ENCODE measurements at regions not wholly inside any gene's neighbourhood (a gene's known extent, or its start where the extent isn't known, plus 50 kb on each side); places are given as distances from the start of the nearest gene placed in this dataset.
"Not testable (repeated sequence)": the region's sequence is repeated elsewhere in the genome, so short reads cannot be mapped to it uniquely, and the experiment has no call there.

DNA sequence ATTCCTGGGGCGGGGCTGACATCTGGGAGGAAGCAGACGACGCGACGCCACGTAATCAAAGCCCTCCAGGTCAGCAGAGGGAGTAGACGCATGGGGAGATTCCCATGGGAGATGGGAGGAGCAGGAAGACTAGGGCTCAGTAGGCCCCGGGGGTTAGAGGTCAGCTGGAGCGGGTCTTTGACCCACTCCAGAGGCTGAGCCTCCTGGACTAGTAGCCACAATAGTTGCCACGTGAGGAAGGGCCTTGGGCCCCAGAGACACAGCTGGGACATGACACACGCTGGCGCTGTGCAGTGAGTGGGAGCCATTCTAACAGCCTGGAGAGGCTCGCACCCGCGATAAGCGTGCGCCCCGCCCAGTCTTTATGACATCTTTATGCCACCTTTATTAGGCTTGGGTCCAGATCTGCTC, 95.7 kb upstream of the AMZ2 start:
- TF ChIP-seq, protein P1, sequence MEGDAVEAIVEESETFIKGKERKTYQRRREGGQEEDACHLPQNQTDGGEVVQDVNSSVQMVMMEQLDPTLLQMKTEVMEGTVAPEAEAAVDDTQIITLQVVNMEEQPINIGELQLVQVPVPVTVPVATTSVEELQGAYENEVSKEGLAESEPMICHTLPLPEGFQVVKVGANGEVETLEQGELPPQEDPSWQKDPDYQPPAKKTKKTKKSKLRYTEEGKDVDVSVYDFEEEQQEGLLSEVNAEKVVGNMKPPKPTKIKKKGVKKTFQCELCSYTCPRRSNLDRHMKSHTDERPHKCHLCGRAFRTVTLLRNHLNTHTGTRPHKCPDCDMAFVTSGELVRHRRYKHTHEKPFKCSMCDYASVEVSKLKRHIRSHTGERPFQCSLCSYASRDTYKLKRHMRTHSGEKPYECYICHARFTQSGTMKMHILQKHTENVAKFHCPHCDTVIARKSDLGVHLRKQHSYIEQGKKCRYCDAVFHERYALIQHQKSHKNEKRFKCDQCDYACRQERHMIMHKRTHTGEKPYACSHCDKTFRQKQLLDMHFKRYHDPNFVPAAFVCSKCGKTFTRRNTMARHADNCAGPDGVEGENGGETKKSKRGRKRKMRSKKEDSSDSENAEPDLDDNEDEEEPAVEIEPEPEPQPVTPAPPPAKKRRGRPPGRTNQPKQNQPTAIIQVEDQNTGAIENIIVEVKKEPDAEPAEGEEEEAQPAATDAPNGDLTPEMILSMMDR (IDR thresholded peaks at IDR 0.05; ENCODE audit: low read depth, low read length, missing control alignments), result no peak
- in situ Hi-C loops (cut with HindIII; ENCODE audit: low sequenced_read_pairs), result no loop called here
- DNase-seq (ENCODE audit: low read depth), result no peak
- H3K4me3 ChIP-seq (ENCODE audit: low read depth, low read length), result no peak overlapping the region

DNA sequence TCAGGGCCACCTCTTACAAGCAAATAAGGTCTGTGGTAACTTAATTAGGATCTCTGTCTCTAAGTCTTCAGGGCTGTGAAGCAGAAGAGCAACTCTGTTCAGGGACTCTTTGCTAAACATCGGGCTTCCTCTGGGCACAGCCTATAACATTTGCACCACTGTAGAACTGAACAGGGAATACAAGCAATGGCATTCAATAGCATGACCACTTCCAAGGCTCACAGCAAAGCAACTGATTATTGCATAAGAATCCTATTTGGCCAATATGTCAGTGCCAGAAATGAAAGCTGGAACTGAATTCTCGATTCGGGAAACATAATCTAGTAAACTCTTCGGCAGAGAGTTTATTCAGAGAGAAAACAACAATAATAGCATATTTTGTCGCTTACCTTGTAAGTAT, 92.2 kb upstream of the AMZ2 start:
- DNase-seq (ENCODE audit: low read depth), result no peak
- H3K4me3 ChIP-seq (ENCODE audit: low read depth, low read length), result no peak overlapping the region
- TF ChIP-seq, protein P1 (IDR thresholded peaks at IDR 0.05; ENCODE audit: low read depth, low read length, missing control alignments), result no peak
- in situ Hi-C loops (cut with HindIII; ENCODE audit: low sequenced_read_pairs), result no loop called here

DNA sequence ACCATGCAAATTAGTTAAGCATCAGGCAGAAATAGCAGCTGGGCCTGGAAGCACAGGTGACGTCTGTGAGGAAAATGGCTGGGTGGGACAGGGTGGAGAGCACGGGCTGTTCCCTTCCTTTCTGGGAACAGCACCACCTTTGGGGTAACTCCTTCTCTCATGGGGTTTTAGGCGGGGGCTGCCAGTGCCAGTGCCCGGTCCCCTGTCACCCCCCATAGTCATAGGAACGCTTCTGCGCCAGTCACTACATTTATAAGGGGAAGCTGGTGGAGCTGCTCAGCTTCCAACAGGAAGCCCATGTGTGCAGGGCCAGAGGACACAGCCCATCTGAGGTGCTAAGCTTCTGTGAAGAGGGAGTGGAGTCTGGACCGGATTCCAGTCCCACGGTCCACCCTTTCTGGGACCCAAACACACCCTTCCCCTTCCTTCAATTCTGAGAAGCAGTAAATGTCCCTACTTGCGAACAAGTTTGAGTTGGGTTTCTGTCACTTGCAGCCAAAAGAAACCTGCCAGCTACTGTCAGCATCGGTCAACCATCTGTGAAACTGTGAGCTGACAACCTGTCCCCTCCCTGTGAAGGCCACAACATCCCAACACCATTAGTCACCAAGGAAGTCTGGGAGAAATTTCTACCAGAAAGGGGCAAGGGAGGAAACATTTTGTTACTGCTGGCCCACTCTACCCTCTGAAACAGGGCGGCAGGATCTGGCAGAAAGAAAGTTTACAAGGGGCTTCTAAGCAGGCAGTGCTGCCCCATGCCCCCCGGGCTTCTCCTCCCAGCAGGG, 86.0 kb upstream of the AMZ2 start:
- in situ Hi-C loops (cut with HindIII; ENCODE audit: low sequenced_read_pairs), result no loop called here
- DNase-seq (ENCODE audit: low read depth), result no peak
- TF ChIP-seq, protein P1 (IDR thresholded peaks at IDR 0.05; ENCODE audit: low read depth, low read length, missing control alignments), result no peak
- no peak overlapping the region for H3K4me3 ChIP-seq (ENCODE audit: low read depth, low read length)

DNA sequence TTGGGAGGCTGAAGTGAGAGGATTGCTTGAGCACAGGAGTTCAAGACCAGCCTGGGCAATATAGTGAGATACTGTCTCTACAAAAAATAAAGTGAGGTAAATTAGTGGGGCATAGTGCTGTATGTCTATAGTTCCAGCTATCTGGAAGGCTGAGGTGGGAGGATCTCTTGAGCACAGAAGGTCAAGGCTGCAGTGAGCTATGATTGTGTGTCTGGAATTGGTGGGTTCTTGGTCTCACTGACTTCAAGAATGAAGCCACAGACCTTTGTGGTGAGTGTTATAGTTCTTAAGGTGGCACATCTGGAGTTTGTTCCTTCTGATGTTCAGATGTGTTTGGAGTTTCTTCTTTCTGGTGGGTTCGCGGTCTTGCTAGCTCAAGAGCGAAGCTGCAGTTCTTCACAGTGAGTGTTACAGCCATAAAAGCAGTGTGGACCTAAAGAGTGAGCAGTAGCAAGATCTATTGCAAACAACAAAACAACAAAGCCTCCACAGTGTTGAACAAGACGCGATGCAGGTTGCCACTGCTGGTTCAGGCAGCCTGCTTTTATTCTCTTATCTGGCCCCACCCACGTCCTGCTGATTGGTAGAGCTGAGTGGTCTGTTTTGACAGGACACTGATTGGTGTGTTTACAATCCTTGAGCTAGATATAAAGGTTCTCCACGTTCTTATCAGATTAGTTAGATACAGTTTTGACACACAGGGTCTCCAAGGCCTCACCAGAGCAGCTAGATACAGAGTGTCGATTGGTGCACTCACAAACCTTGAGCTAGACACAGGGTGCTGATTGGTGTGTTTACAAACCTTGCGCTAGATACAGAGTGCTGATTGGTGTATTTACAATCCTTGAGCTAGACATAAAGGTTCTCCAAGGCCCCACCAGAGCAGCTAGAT, 79.3 kb upstream of the AMZ2 start:
- DNase-seq (ENCODE audit: low read depth); H3K4me3 ChIP-seq (ENCODE audit: low read depth, low read length); in situ Hi-C loops (cut with HindIII; ENCODE audit: low sequenced_read_pairs): not testable (repeated sequence)

DNA sequence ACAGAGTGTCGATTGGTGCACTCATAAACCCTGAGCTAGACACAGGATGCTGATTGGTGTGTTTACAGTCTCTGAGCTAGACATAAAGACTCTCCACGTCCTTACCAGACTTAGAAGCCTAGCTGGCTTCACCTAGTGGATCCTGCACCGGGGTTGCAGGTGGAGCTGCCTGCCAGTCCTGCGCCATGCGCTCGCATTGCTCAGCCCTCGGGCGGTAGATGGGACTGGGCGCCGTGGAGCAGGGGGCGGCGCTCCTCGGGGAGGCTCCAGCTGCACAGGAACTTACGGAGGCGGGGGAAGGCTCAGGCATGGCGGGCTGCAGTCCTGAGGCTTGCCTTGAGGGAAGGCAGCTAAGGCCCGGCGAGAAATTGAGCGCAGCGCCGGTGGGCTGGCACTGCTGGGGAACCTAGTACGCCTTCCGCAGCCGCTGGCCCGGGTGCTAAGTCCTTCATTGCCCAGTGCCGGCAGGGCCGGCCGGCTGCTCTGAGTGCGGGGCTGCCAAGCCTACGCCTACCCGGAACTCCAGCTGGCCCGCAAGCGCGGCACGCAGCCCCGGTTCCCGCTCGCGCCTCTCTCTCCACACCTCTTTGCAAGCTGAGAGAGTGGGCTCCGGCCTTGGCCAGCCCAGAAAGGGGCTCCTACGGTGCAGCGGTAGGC, 78.5 kb upstream of the AMZ2 start:
- DNase-seq (ENCODE audit: low read depth); H3K4me3 ChIP-seq (ENCODE audit: low read depth, low read length); in situ Hi-C loops (cut with HindIII; ENCODE audit: low sequenced_read_pairs): not testable (repeated sequence)

DNA sequence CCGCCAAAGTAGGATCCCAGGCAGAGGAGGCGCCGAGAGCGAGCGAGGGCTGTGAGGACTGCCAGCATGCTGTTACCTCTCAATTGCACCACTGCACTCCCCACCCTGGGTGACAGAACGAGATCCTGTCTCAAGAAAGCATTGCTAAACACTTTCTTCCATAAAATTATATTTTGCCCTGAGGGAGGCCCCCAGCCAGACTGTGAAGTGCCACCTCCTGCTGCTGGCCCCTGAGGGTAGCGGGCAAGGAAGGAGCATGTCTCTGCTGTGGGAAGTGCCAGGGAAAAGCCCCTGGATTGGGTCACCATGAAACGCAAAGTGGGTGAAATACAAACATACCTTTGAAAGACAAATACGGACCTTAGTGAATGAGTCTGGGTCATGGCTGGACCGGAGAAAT, 78.0 kb upstream of the AMZ2 start:
- no peak overlapping the region for H3K4me3 ChIP-seq (ENCODE audit: low read depth, low read length)
- in situ Hi-C loops (cut with HindIII; ENCODE audit: low sequenced_read_pairs), result no loop called here
- no peak for DNase-seq (ENCODE audit: low read depth)
- TF ChIP-seq, protein P1 (IDR thresholded peaks at IDR 0.05; ENCODE audit: low read depth, low read length, missing control alignments), result no peak

DNA sequence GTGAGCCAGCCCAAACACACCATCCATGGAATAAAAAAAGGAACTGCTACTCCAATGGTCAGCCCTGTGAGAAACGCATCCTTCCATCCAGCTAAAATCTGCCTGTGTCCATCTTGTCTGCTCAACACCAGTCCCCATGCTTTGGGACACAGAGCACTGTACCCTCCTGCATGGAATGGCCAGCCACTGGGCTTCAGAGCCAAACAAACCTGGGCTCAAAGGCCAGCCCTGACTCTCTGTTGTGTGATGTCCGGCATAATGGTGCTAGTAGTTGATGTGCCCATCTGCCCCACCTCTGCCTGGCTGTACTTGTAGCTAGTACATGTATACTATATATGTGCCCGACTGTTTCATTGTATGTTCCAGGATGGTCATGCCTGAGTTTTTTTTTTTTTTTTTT, 77.6 kb upstream of the AMZ2 start:
- in situ Hi-C loops (cut with HindIII; ENCODE audit: low sequenced_read_pairs), result no loop called here
- TF ChIP-seq, protein P1 (IDR thresholded peaks at IDR 0.05; ENCODE audit: low read depth, low read length, missing control alignments), result no peak
- DNase-seq (ENCODE audit: low read depth), result no peak
- H3K4me3 ChIP-seq (ENCODE audit: low read depth, low read length), result no peak overlapping the region

Measured in astrocyte of the cerebellum (primary cell).